ENCODE measurements at regions not wholly inside any gene's neighbourhood (a gene's known extent, or its start where the extent isn't known, plus 50 kb on each side); places are given as distances from the start of the nearest gene placed in this dataset.

- H3K4me3 ChIP-seq (ENCODE audit: low read depth, low read length): no peak overlapping the region
- DNase-seq: no peak
- TF ChIP-seq CTCF (IDR thresholded peaks at IDR 0.05; ENCODE audit: low read depth, low read length): no peak
- H3K4me1 ChIP-seq: no peaks in the 10 kb centered on the region
- H3K36me3 ChIP-seq: no peaks in the 10 kb centered on the region
- no peaks in the 10 kb centered on the region for H3K9me3 ChIP-seq
- no peaks in the 10 kb centered on the region for H3K27me3 ChIP-seq
These were observed 855.4 kb downstream of the TAF11L14 start for GRCh38 chr5:18489703-18490102.

GRCh38 chr5:18491349-18491748 is 857.1 kb downstream of the TAF11L14 start:
- no peaks in the 10 kb centered on the region for H3K4me1 ChIP-seq
- H3K36me3 ChIP-seq: no peaks in the 10 kb centered on the region
- no peaks in the 10 kb centered on the region for H3K27me3 ChIP-seq
- TF ChIP-seq CTCF (IDR thresholded peaks at IDR 0.05; ENCODE audit: low read depth, low read length): no peak
- no peak for DNase-seq
- no peak overlapping the region for H3K4me3 ChIP-seq (ENCODE audit: low read depth, low read length)
- H3K9me3 ChIP-seq: no peaks in the 10 kb centered on the region; the same call in 1 of the 2 replicates

GRCh38 chr5:18495157-18495556 is 860.9 kb downstream of the TAF11L14 start:
- no peak for DNase-seq
- no peak overlapping the region for H3K4me3 ChIP-seq (ENCODE audit: low read depth, low read length)
- no peaks in the 10 kb centered on the region for H3K4me1 ChIP-seq
- H3K36me3 ChIP-seq: no peaks in the 10 kb centered on the region
- no peaks in the 10 kb centered on the region for H3K27me3 ChIP-seq
- TF ChIP-seq CTCF (IDR thresholded peaks at IDR 0.05; ENCODE audit: low read depth, low read length): no peak
- H3K9me3 ChIP-seq: no peaks in the 10 kb centered on the region; the same call in 1 of the 2 replicates

GRCh38 chr5:18496041-18496440 is 861.8 kb downstream of the TAF11L14 start:
- no peaks in the 10 kb centered on the region; the same call in 1 of the 2 replicates for H3K9me3 ChIP-seq
- H3K36me3 ChIP-seq: no peaks in the 10 kb centered on the region
- no peak overlapping the region for H3K4me3 ChIP-seq (ENCODE audit: low read depth, low read length)
- no peaks in the 10 kb centered on the region for H3K27me3 ChIP-seq
- no peak for TF ChIP-seq CTCF (IDR thresholded peaks at IDR 0.05; ENCODE audit: low read depth, low read length)
- H3K4me1 ChIP-seq: no peaks in the 10 kb centered on the region
- DNase-seq: no peak

GRCh38 chr5:18497089-18497488 is 862.8 kb downstream of the TAF11L14 start:
- Histone ChIP-seq H3K4me1 (no peaks in the 10 kb centered on the region), H3K27me3 (no peaks in the 10 kb centered on the region), H3K4me3 (ENCODE audit: low read depth, low read length) (no peak overlapping the region), H3K36me3 (no peaks in the 10 kb centered on the region), H3K9me3 (no peaks in the 10 kb centered on the region; the same call in 1 of the 2 replicates)
- TF ChIP-seq CTCF (IDR thresholded peaks at IDR 0.05; ENCODE audit: low read depth, low read length): no peak
- DNase-seq: no peak

- no peak overlapping the region for H3K4me3 ChIP-seq (ENCODE audit: low read depth, low read length)
- no peaks in the 10 kb centered on the region; the same call in 1 of the 2 replicates for H3K9me3 ChIP-seq
- no peaks in the 10 kb centered on the region for H3K27me3 ChIP-seq
- H3K36me3 ChIP-seq: no peaks in the 10 kb centered on the region
- TF ChIP-seq CTCF (IDR thresholded peaks at IDR 0.05; ENCODE audit: low read depth, low read length): no peak
- no peak for DNase-seq
- no peaks in the 10 kb centered on the region; the same call in 1 of the 2 replicates for H3K4me1 ChIP-seq
These were observed 869.6 kb downstream of the TAF11L14 start for GRCh38 chr5:18503797-18504328.
